ENCODE measurements at regions not wholly inside any gene's neighbourhood (a gene's known extent, or its start where the extent isn't known, plus 50 kb on each side); places are given as distances from the start of the nearest gene placed in this dataset.

GRCh38 chr18:22277758-22278157 is 108.4 kb downstream of the GATA6 start:
- intact Hi-C loops (cut with DNase I), result no loop called here
- no peak for DNase-seq (ENCODE audit: low spot score)
- no peaks in the 10 kb centered on the region for H3K36me3 ChIP-seq
- H3K9me3 ChIP-seq, result no peaks in the 10 kb centered on the region
- H3K27me3 ChIP-seq (replicated peaks; ENCODE audit: insufficient read depth), result no peaks in the 10 kb centered on the region
- no peak overlapping the region for H3K4me3 ChIP-seq
- WGBS, result 95% methylated on average over 12 of the region's 12 CpGs
- no peaks in the 10 kb centered on the region for H3K4me1 ChIP-seq (replicated peaks)
- no peak overlapping the region for H3K27ac ChIP-seq
- TF ChIP-seq POLR2A (IDR thresholded peaks at IDR 0.05), result no peak
- TF ChIP-seq POLR2AphosphoS5 (IDR thresholded peaks at IDR 0.05), result no peak
- TF ChIP-seq, protein P1, sequence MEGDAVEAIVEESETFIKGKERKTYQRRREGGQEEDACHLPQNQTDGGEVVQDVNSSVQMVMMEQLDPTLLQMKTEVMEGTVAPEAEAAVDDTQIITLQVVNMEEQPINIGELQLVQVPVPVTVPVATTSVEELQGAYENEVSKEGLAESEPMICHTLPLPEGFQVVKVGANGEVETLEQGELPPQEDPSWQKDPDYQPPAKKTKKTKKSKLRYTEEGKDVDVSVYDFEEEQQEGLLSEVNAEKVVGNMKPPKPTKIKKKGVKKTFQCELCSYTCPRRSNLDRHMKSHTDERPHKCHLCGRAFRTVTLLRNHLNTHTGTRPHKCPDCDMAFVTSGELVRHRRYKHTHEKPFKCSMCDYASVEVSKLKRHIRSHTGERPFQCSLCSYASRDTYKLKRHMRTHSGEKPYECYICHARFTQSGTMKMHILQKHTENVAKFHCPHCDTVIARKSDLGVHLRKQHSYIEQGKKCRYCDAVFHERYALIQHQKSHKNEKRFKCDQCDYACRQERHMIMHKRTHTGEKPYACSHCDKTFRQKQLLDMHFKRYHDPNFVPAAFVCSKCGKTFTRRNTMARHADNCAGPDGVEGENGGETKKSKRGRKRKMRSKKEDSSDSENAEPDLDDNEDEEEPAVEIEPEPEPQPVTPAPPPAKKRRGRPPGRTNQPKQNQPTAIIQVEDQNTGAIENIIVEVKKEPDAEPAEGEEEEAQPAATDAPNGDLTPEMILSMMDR (IDR thresholded peaks at IDR 0.05), result no peak

GRCh38 chr18:22276334-22276713 is 106.9 kb downstream of the GATA6 start:
- TF ChIP-seq, protein P1 (IDR thresholded peaks at IDR 0.05), result no peak
- no peak for TF ChIP-seq POLR2AphosphoS5 (IDR thresholded peaks at IDR 0.05)
- no peak for TF ChIP-seq POLR2A (IDR thresholded peaks at IDR 0.05)
- no peaks in the 10 kb centered on the region for H3K36me3 ChIP-seq
- H3K4me1 ChIP-seq (replicated peaks), result no peaks in the 10 kb centered on the region
- H3K4me3 ChIP-seq, result no peak overlapping the region
- intact Hi-C loops (cut with DNase I), result no loop called here
- WGBS, result 72% methylated on average over 7 of the region's 7 CpGs
- no peak overlapping the region for H3K27ac ChIP-seq
- no peak for DNase-seq (ENCODE audit: low spot score)
- no peaks in the 10 kb centered on the region for H3K27me3 ChIP-seq (replicated peaks; ENCODE audit: insufficient read depth)
- H3K9me3 ChIP-seq, result no peaks in the 10 kb centered on the region

DNA sequence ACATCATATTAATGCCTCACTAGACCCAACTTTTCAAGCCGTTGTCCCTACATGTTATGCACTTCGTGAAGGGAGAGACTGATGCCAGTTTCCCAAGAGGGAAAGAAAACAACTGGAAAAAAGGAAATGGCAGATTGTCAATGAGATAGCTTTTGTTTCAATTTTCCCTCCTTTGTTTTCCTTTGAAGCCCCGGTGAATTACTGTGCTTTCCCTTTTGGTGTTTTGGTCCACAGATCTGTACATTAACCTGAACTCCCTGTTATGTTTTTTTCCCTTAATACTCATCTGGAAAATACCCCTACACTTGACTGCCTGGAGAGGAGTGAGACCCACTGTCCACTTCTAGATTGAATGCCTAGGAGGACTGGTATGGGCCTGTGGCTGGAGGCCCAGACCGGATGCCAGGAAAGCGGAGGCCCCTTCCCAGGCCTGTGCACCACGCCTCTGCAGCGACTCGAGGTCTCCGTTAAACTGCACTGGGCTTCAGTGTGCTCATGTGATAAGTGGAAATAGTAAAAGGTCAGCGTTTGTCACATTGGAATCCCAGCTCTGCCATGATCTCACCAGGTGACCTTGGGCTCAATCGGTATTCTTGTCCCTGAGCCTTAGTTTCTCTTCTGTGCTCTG is 106.4 kb downstream of the GATA6 start:
- Histone ChIP-seq H3K27me3 (replicated peaks; ENCODE audit: insufficient read depth) (no peaks in the 10 kb centered on the region), H3K4me1 (replicated peaks) (no peaks in the 10 kb centered on the region), H3K36me3 (no peaks in the 10 kb centered on the region), H3K4me3 (no peak overlapping the region), H3K9me3 (no peaks in the 10 kb centered on the region), H3K27ac (no peak overlapping the region)
- WGBS, result 65% methylated on average over 10 of the region's 11 CpGs
- TF ChIP-seq, protein P1 (IDR thresholded peaks at IDR 0.05), result no peak
- TF ChIP-seq POLR2A (IDR thresholded peaks at IDR 0.05) (no peak), POLR2AphosphoS5 (IDR thresholded peaks at IDR 0.05) (no peak)
- intact Hi-C loops (cut with DNase I), result no loop called here
- DNase-seq (ENCODE audit: low spot score), result no peak

DNA sequence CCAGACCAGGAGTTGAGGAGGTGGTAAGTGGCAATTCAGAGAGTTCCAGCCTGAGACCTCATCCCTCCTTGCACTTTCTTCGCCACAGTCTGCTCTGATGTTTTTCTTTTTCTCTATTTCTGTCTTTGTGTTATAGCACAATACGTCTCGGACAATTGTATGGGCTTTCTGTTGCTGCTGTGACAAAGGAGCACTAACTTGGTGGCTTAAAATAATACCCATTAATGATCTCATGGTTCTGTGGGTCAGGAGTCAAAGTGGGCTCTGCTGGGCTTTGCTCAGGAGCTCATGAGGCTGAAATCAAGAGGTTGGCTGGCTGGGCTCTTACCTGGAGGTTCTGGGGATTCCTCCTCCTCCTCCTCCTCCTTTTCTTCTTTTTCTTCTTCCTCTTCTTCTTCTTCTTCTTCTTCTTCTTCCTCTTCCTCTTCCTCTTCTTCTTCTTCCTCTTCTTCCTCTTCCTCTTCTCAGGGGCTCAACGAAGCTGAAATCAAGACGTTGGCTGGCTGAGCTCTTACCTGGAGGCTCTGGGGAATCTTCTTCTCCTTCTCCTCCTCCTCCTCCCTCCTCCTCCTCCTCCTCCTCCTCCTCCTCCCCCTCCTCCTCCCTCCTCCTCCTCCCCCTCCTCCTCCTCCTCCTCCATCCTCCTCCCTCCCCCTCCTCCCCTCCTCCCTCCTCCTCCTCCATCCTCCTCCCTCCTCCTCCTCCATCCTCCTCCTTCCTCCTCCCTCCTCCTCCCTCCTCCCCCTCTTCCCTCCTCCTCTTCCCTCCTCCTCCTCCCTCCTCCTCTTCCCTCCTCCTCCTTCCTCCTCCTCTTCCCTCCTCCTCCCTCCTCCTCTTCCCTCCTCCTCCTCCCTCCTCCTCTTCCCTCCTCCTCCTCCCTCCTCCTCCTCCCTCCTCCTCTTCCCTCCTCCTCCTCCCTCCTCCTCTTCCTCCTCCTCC is 104.0 kb downstream of the GATA6 start:
- TF ChIP-seq POLR2AphosphoS5 (IDR thresholded peaks at IDR 0.05) (no peak), POLR2A (IDR thresholded peaks at IDR 0.05) (no peak)
- TF ChIP-seq, protein P1 (IDR thresholded peaks at IDR 0.05), result no peak
- no peaks in the 10 kb centered on the region for H3K9me3 ChIP-seq
- intact Hi-C loops (cut with DNase I), result no loop called here
- H3K36me3 ChIP-seq, result no peaks in the 10 kb centered on the region
- H3K27me3 ChIP-seq (replicated peaks; ENCODE audit: insufficient read depth), result no peaks in the 10 kb centered on the region
- no peaks in the 10 kb centered on the region for H3K4me1 ChIP-seq (replicated peaks)
- WGBS, result 92% methylated on average over 5 of the region's 5 CpGs
- no peak overlapping the region for H3K4me3 ChIP-seq
- no peak for DNase-seq (ENCODE audit: low spot score)
- no peak overlapping the region for H3K27ac ChIP-seq

Data from prostate gland (tissue), 2 donors.